Testis (tissue), 2 donors: ENCODE measurements at regions not wholly inside any gene's neighbourhood (a gene's known extent, or its start where the extent isn't known, plus 50 kb on each side); places are given as distances from the start of the nearest gene placed in this dataset.

Experiments
- DNase-seq: peaks from one replicate; pipeline ENCODE4 v3.0.0-alpha.2; 2019
- H3K27ac ChIP-seq, 2 donors: fragments of 200-600 bp; sonication (generic); one replicate each; pipeline ENCODE4 v1.5.1; 2019
- H3K27me3 ChIP-seq: fragments of 200-600 bp; sonication (generic); one replicate; pipeline ENCODE4 v1.5.1; 2019
- H3K36me3 ChIP-seq: fragments of 200-600 bp; sonication (generic); one replicate; pipeline ENCODE4 v1.5.1; 2017; ENCODE audit warnings: low read depth; ENCODE audit errors: missing control alignments
- H3K4me1 ChIP-seq: fragments of 200-600 bp; sonication (generic); one replicate; pipeline ENCODE4 v1.5.1; 2019
- H3K4me3 ChIP-seq, 2 donors: fragments of 200-600 bp; sonication (generic); one replicate each; pipeline ENCODE4 v1.5.1; 2017 to 2019
- H3K9me3 ChIP-seq: fragments of 200-600 bp; sonication (generic); one replicate; pipeline ENCODE4 v1.5.1; 2017
- POLR2A ChIP-seq: fragments of 450-650 bp; IDR thresholded peaks from one replicate; pipeline ENCODE4 v1.6.1; 2017; ENCODE audit warnings: antibody characterized with exemption, mild to moderate bottlenecking, moderate library complexity
- WGBS, 2 donors: methylation state at CpG; one replicate each; pipeline ENCODE4 v1.1.5; 2018; 5-methylcytosine and 5-hydroxymethylcytosine counted together
- intact Hi-C: fragments of 100-400 bp; cut with DNase I; formaldehyde crosslinking; loops from one replicate; pipeline ENCODE4 v1.15.1; 2023; ENCODE audit warnings: low total_unique reads
- TF ChIP-seq, protein P1 (sequence below), 3 experiments: fragments of 450-650 bp in 2 of 3; fragments of 200-600 bp in 1 of 3; sonication (generic) in 1 of 3; IDR thresholded peaks; one replicate each; pipeline ENCODE4 v1.5.1; 2016 to 2019; ENCODE audit warnings: antibody characterized with exemption in 3 of 3, mild to moderate bottlenecking in 2 of 3, moderate library complexity in 1 of 3

GRCh38 chr20:60970601-60971000, 281.5 kb upstream of the CDH4 start:
- H3K4me3 ChIP-seq, result no peak overlapping the region
- H3K4me1 ChIP-seq, result no peaks in the 10 kb centered on the region
- no peaks in the 10 kb centered on the region for H3K36me3 ChIP-seq
- TF ChIP-seq, protein P1, sequence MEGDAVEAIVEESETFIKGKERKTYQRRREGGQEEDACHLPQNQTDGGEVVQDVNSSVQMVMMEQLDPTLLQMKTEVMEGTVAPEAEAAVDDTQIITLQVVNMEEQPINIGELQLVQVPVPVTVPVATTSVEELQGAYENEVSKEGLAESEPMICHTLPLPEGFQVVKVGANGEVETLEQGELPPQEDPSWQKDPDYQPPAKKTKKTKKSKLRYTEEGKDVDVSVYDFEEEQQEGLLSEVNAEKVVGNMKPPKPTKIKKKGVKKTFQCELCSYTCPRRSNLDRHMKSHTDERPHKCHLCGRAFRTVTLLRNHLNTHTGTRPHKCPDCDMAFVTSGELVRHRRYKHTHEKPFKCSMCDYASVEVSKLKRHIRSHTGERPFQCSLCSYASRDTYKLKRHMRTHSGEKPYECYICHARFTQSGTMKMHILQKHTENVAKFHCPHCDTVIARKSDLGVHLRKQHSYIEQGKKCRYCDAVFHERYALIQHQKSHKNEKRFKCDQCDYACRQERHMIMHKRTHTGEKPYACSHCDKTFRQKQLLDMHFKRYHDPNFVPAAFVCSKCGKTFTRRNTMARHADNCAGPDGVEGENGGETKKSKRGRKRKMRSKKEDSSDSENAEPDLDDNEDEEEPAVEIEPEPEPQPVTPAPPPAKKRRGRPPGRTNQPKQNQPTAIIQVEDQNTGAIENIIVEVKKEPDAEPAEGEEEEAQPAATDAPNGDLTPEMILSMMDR (IDR thresholded peaks at IDR 0.05), result no peak
- TF ChIP-seq POLR2A, result no peak
- no peaks in the 10 kb centered on the region for H3K9me3 ChIP-seq
- 78 to 80% methylated on average over 3 to 8 of the region's 8 CpGs for WGBS, 2 donors
- no peak for DNase-seq
- H3K27ac ChIP-seq, result no peak overlapping the region
- intact Hi-C loops, result no loop called here
- H3K27me3 ChIP-seq, result no peaks in the 10 kb centered on the region

- 91 to 92% methylated on average over 10 of the region's 10 CpGs for WGBS, 2 donors
- H3K27me3 ChIP-seq, result no peaks in the 10 kb centered on the region
- no peak overlapping the region for H3K27ac ChIP-seq
- intact Hi-C loops, result no loop called here
- H3K4me3 ChIP-seq, result no peak overlapping the region
- H3K9me3 ChIP-seq, result no peaks in the 10 kb centered on the region
- no peak for DNase-seq
- no peaks in the 10 kb centered on the region for H3K4me1 ChIP-seq
- no peak for TF ChIP-seq POLR2A
- TF ChIP-seq, protein P1 (IDR thresholded peaks at IDR 0.05), result no peak
- no peaks in the 10 kb centered on the region for H3K36me3 ChIP-seq
Measured at GRCh38 chr20:60974022-60974421, 278.0 kb upstream of the CDH4 start.

- no peaks in the 10 kb centered on the region for H3K9me3 ChIP-seq
- no peaks in the 10 kb centered on the region for H3K27me3 ChIP-seq
- no peak for DNase-seq
- no peaks in the 10 kb centered on the region for H3K36me3 ChIP-seq
- no peak overlapping the region for H3K4me3 ChIP-seq
- TF ChIP-seq, protein P1 (IDR thresholded peaks at IDR 0.05), result no peak
- intact Hi-C loops, result no loop called here
- no peak overlapping the region for H3K27ac ChIP-seq
- H3K4me1 ChIP-seq, result no peaks in the 10 kb centered on the region
- 78 to 82% methylated on average over 9 of the region's 9 CpGs for WGBS, 2 donors
Measured at GRCh38 chr20:60974441-60974945, 277.6 kb upstream of the CDH4 start.

DNA sequence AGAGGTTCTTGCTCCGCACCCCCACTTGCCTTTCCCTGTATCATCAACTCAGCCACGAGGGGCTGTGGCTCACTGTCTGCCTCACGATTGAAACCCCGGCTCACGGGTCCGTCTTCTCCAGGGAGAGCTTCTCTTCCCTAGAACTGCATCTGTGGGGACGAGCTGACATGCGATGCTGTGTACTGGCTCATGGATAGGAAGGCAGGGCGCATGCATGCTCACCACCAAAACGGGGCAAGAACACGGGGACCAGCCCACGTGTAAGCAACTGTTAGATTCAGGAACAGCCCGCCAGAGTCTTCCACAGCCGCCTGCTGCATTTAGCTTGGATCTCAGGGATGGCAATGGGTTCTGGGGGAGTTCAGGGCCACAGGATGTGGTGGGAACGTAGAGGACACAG, 275.9 kb upstream of the CDH4 start:
- H3K36me3 ChIP-seq, result no peaks in the 10 kb centered on the region
- H3K9me3 ChIP-seq, result no peaks in the 10 kb centered on the region
- H3K4me3 ChIP-seq, result no peak overlapping the region
- no peak overlapping the region for H3K27ac ChIP-seq
- TF ChIP-seq POLR2A, result no peak
- TF ChIP-seq, protein P1 (IDR thresholded peaks at IDR 0.05), result no peak
- 75 to 88% methylated on average over 12 to 15 of the region's 15 CpGs for WGBS, 2 donors
- no peak for DNase-seq
- H3K4me1 ChIP-seq, result no peaks in the 10 kb centered on the region
- intact Hi-C loops, result no loop called here
- H3K27me3 ChIP-seq, result no peaks in the 10 kb centered on the region

DNA sequence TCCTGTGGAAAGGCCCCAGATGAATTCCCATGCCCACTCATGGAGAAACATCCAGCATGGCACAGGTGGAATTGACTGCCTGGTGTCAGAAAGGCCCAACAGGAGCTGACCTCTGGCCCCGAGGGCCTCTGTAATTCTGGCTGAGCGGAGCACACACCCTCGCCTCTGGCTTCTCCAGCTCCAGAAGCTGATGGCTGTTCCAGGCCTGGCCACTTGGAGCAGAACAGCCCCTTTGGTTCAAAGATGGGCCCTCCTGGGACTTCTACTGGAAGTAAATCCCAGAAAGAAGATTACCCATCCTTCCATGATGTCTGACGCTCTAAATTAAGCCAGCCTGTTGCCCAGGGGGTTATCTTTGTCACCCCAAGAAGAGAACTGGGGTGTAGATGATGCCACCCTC, 275.1 kb upstream of the CDH4 start:
- intact Hi-C loops, result no loop called here
- Histone ChIP-seq H3K36me3 (no peaks in the 10 kb centered on the region), H3K9me3 (no peaks in the 10 kb centered on the region), H3K4me3 (no peak overlapping the region), H3K27me3 (no peaks in the 10 kb centered on the region), H3K4me1 (no peaks in the 10 kb centered on the region), H3K27ac (no peak overlapping the region)
- TF ChIP-seq, protein P1 (IDR thresholded peaks at IDR 0.05), result no peak
- no peak for TF ChIP-seq POLR2A
- DNase-seq, result no peak
- WGBS, 2 donors, result 81% methylated on average over 4 of the region's 4 CpGs; no CpG with 5 or more reads in 1 of the 2 donors
